ENCODE measurements at regions not wholly inside any gene's neighbourhood (a gene's known extent, or its start where the extent isn't known, plus 50 kb on each side); places are given as distances from the start of the nearest gene placed in this dataset.

DNA sequence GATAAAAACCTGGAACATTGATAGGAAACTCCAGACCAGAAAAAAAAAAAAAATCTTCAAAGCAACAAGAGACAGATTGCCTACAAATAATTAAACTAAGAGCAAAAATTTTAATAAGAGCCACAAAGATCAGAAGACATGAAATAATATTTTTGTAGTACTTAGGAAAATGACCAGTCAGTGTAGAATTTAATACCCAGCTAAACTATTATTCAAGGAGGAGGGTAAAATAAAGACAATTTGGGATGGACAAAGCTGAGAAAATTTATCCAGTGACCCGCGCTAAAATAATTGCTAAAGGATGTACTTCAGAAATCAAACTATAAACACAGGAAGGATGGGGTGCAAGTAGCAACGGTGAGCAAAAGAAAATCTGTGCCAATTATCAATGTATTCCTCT is 133.2 kb downstream of the AQP9 start:
- H3K36me3 ChIP-seq (ENCODE audit: control insufficient read depth, insufficient read depth, low read length): no peaks in the 10 kb centered on the region
- no peaks in the 10 kb centered on the region for H3K27me3 ChIP-seq (ENCODE audit: control insufficient read depth, insufficient read depth, low read length, poor library complexity, severe bottlenecking)
- 97 to 100% methylated on average over 3 of the region's 3 CpGs for WGBS, 2 experiments (ENCODE audit: insufficient coverage in 1 of 2, insufficient read length in 1 of 2)
- Mint-ChIP-seq H3K4me3 (no peak overlapping the region), H3K36me3 (ENCODE audit: low read depth) (no peaks in the 10 kb centered on the region), H3K4me1 (peaks cover 3% of the 10 kb centered on the region), H3K27ac (no peak overlapping the region), H3K9me3 (peaks cover 14% of the 10 kb centered on the region), H3K27me3 (ENCODE audit: insufficient read depth) (no peaks in the 10 kb centered on the region)
- H3K27ac ChIP-seq (ENCODE audit: low read depth, low read length): no peak overlapping the region
- no peak for DNase-seq
- no peak overlapping the region for H3K9ac ChIP-seq (ENCODE audit: extremely low read depth, low read length, poor library complexity, severe bottlenecking)
- H3K4me3 ChIP-seq (ENCODE audit: low read length): no peak overlapping the region
- H3K9me3 ChIP-seq (ENCODE audit: control insufficient read depth, low read length): peaks cover 30% of the 10 kb centered on the region
- peaks cover 1% of the 10 kb centered on the region for H3K4me1 ChIP-seq (ENCODE audit: control insufficient read depth, insufficient read depth, low read length)
- no peak for TF ChIP-seq CTCF (conservative IDR thresholded peaks at IDR 0.05)

- no peaks in the 10 kb centered on the region for H3K36me3 Mint-ChIP-seq (ENCODE audit: low read depth)
- H3K27me3 ChIP-seq (ENCODE audit: control insufficient read depth, insufficient read depth, low read length, poor library complexity, severe bottlenecking): no peaks in the 10 kb centered on the region
- H3K27ac ChIP-seq (ENCODE audit: low read depth, low read length): no peak overlapping the region
- no peaks in the 10 kb centered on the region for H3K27me3 Mint-ChIP-seq (ENCODE audit: insufficient read depth)
- no peak overlapping the region for H3K27ac Mint-ChIP-seq
- H3K9me3 Mint-ChIP-seq: peaks cover 10% of the 10 kb centered on the region
- peaks cover 13% of the 10 kb centered on the region for H3K9me3 ChIP-seq (ENCODE audit: control insufficient read depth, low read length)
- H3K36me3 ChIP-seq (ENCODE audit: control insufficient read depth, insufficient read depth, low read length): no peaks in the 10 kb centered on the region
- no peak for DNase-seq
- no peak overlapping the region for H3K4me3 ChIP-seq (ENCODE audit: low read length)
- H3K4me1 Mint-ChIP-seq: peaks cover 3% of the 10 kb centered on the region
- no peaks in the 10 kb centered on the region for H3K4me1 ChIP-seq (ENCODE audit: control insufficient read depth, insufficient read depth, low read length)
- TF ChIP-seq CTCF (conservative IDR thresholded peaks at IDR 0.05): no peak
- H3K4me3 Mint-ChIP-seq: no peak overlapping the region
- H3K9ac ChIP-seq (ENCODE audit: extremely low read depth, low read length, poor library complexity, severe bottlenecking): no peak overlapping the region
- 95% methylated on average over 6 of the region's 7 CpGs for WGBS, 2 experiments (ENCODE audit: insufficient coverage in 1 of 2, insufficient read length in 1 of 2)
These were observed 134.9 kb downstream of the AQP9 start for GRCh38 chr15:58273104-58273503.

DNA sequence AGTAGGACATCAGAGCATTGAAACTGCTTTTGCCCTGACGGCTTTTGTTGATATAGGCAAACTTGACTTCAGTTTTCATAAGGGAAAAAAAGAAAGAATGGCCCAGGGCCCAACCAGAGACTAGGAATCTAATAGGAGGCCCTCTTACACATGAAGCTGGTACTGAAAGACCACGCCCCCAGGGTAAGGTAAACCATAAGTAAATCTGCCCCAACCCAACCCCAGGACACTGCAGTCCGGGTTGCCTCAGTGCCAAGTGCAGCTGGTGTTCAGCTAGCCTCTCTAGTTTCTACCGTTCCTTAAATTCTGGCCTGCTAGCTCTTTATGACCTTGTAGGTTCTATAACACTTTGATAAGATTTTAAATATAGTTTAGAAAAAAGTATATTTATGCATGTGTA is 136.7 kb downstream of the AQP9 start:
- peaks cover 10% of the 10 kb centered on the region for H3K9me3 Mint-ChIP-seq
- Histone ChIP-seq H3K9me3 (ENCODE audit: control insufficient read depth, low read length) (peaks cover 13% of the 10 kb centered on the region), H3K36me3 (ENCODE audit: control insufficient read depth, insufficient read depth, low read length) (no peaks in the 10 kb centered on the region), H3K27ac (ENCODE audit: low read depth, low read length) (no peak overlapping the region), H3K4me3 (ENCODE audit: low read length) (no peak overlapping the region), H3K4me1 (ENCODE audit: control insufficient read depth, insufficient read depth, low read length) (no peaks in the 10 kb centered on the region), H3K27me3 (ENCODE audit: control insufficient read depth, insufficient read depth, low read length, poor library complexity, severe bottlenecking) (no peaks in the 10 kb centered on the region), H3K9ac (ENCODE audit: extremely low read depth, low read length, poor library complexity, severe bottlenecking) (no peak overlapping the region)
- no peaks in the 10 kb centered on the region for H3K36me3 Mint-ChIP-seq (ENCODE audit: low read depth)
- no peak overlapping the region for H3K27ac Mint-ChIP-seq
- H3K4me1 Mint-ChIP-seq: peaks cover 5% of the 10 kb centered on the region
- WGBS, 2 experiments (ENCODE audit: insufficient coverage in 1 of 2, insufficient read length in 1 of 2): 87 to 95% methylated on average over 4 of the region's 4 CpGs
- no peak overlapping the region for H3K4me3 Mint-ChIP-seq
- TF ChIP-seq CTCF (conservative IDR thresholded peaks at IDR 0.05): no peak
- no peak for DNase-seq
- H3K27me3 Mint-ChIP-seq (ENCODE audit: insufficient read depth): no peaks in the 10 kb centered on the region

Data from endodermal cell (in vitro differentiated cells).